Right hindlimb (tissue), 1 donor: ENCODE measurements at regions not wholly inside any gene's neighbourhood (a gene's known extent, or its start where the extent isn't known, plus 50 kb on each side); places are given as distances from the start of the nearest gene placed in this dataset.

ENCODE experiments used
- DNase-seq: peaks from one replicate; pipeline ENCODE4 v3.0.0-alpha.2; 2018

- no peak for DNase-seq
Measured at GRCh38 chr6:168896321-168896720, 357.3 kb downstream of the THBS2 start.

- peak; percentile 84 for DNase-seq
Measured at GRCh38 chr6:168895102-168895812, 358.4 kb downstream of the THBS2 start.

GRCh38 chr6:168892031-168892430 lies 361.6 kb downstream of the THBS2 start:
- no peak for DNase-seq

- no peak for DNase-seq
Measured at GRCh38 chr6:168890981-168891365, 362.7 kb downstream of the THBS2 start.

- DNase-seq: no peak
Measured at GRCh38 chr6:168890306-168890980, 363.2 kb downstream of the THBS2 start.

GRCh38 chr6:168888786-168889345 lies 364.8 kb downstream of the THBS2 start:
- no peak for DNase-seq

GRCh38 chr6:168888102-168888501 lies 365.5 kb downstream of the THBS2 start:
- DNase-seq: no peak

GRCh38 chr6:168887621-168888020 lies 366.0 kb downstream of the THBS2 start:
- DNase-seq: no peak

GRCh38 chr6:168886964-168887363 lies 366.7 kb downstream of the THBS2 start:
- DNase-seq: no peak

- no peak for DNase-seq
Measured at GRCh38 chr6:168885751-168886742, 367.6 kb downstream of the THBS2 start.

- DNase-seq: no peak
Measured at GRCh38 chr6:168885196-168885595, 368.4 kb downstream of the THBS2 start.

- peak; percentile 82 for DNase-seq
Measured at GRCh38 chr6:168884646-168885086, 369.0 kb downstream of the THBS2 start.

- no peak for DNase-seq
Measured at GRCh38 chr6:168884050-168884645, 369.5 kb downstream of the THBS2 start.

- DNase-seq: no peak
Measured at GRCh38 chr6:168883410-168884049, 370.1 kb downstream of the THBS2 start.

- DNase-seq: no peak
Measured at GRCh38 chr6:168880271-168880670, 373.4 kb downstream of the THBS2 start.

GRCh38 chr6:168877821-168878282 lies 375.8 kb downstream of the THBS2 start:
- DNase-seq: no peak

GRCh38 chr6:168876956-168877355 lies 376.7 kb downstream of the THBS2 start:
- DNase-seq: no peak

- DNase-seq: no peak
Measured at GRCh38 chr6:168875811-168876576, 377.7 kb downstream of the THBS2 start.

GRCh38 chr6:168874637-168875036 lies 379.0 kb downstream of the THBS2 start:
- DNase-seq: no peak

GRCh38 chr6:168873278-168874190 lies 380.1 kb downstream of the THBS2 start:
- DNase-seq: no peak
